Astrocyte (in vitro differentiated cells and primary cell): ENCODE measurements at regions not wholly inside any gene's neighbourhood (a gene's known extent, or its start where the extent isn't known, plus 50 kb on each side); places are given as distances from the start of the nearest gene placed in this dataset.

ENCODE experiments used
- DNase-seq: peaks from one replicate; pipeline ENCODE4 v3.0.0-alpha.2; 2010; ENCODE audit warnings: low read depth
- FAIRE-seq: peaks from 2 replicates; lab custom pipeline; 2011; peaks lifted over from hg19 to GRCh38; lab: Jason Lieb, UNC
- H2AFZ ChIP-seq: 2 replicates; pipeline ENCODE4 v1.6.0; 2012; ENCODE audit warnings: low read depth, low read length, inconsistent platforms
- H3K27ac ChIP-seq: 2 replicates; pipeline ENCODE4 v1.5.1; 2011; ENCODE audit warnings: low read depth, low read length, inconsistent platforms
- H3K27me3 ChIP-seq: 2 replicates; pipeline ENCODE4 v1.6.0; 2011; ENCODE audit warnings: low read length, inconsistent platforms; ENCODE audit not compliant: insufficient read depth
- H3K36me3 ChIP-seq: 2 replicates; pipeline ENCODE4 v1.5.1; 2011; ENCODE audit warnings: low read length, inconsistent platforms; ENCODE audit not compliant: insufficient read depth
- H3K4me1 ChIP-seq: 2 replicates; pipeline ENCODE4 v1.5.1; 2011; ENCODE audit warnings: low read length, inconsistent platforms; ENCODE audit not compliant: insufficient read depth
- H3K4me2 ChIP-seq: 2 replicates; pipeline ENCODE4 v1.6.0; 2012; ENCODE audit warnings: low read length, inconsistent platforms
- H3K4me3 ChIP-seq: 2 replicates; pipeline ENCODE4 v1.5.1; 2011; ENCODE audit warnings: low read depth, mild to moderate bottlenecking, low read length, inconsistent platforms; ENCODE audit not compliant: insufficient read depth
- H3K79me2 ChIP-seq: 2 replicates; pipeline ENCODE4 v1.6.0; 2012; ENCODE audit warnings: mild to moderate bottlenecking, low read length, inconsistent platforms; ENCODE audit not compliant: insufficient read depth
- H3K9ac ChIP-seq: 2 replicates; pipeline ENCODE4 v1.6.0; 2012; ENCODE audit warnings: mild to moderate bottlenecking, low read length, inconsistent platforms
- H3K9me3 ChIP-seq: 2 replicates; pipeline ENCODE4 v1.5.1; 2012; ENCODE audit warnings: low read depth, mild to moderate bottlenecking, low read length, inconsistent platforms; ENCODE audit not compliant: insufficient read depth
- H4K20me1 ChIP-seq: 2 replicates; pipeline ENCODE4 v1.6.0; 2012; ENCODE audit warnings: low read length, inconsistent platforms; ENCODE audit not compliant: insufficient read depth
- H3K27ac Mint-ChIP-seq: one replicate; pipeline ENCODE4 v1.8.0; 2021; ENCODE audit warnings: mild to moderate bottlenecking, mixed read lengths; ENCODE audit not compliant: unreplicated experiment
- H3K27me3 Mint-ChIP-seq: one replicate; pipeline ENCODE4 v1.8.0; 2021; ENCODE audit warnings: low read depth, mixed read lengths; ENCODE audit not compliant: unreplicated experiment
- H3K36me3 Mint-ChIP-seq: one replicate; pipeline ENCODE4 v1.8.0; 2021; ENCODE audit warnings: low read depth, mixed read lengths; ENCODE audit not compliant: unreplicated experiment
- H3K4me1 Mint-ChIP-seq: one replicate; pipeline ENCODE4 v1.8.0; 2021; ENCODE audit warnings: low read depth, mixed read lengths; ENCODE audit not compliant: unreplicated experiment
- H3K4me3 Mint-ChIP-seq: one replicate; pipeline ENCODE4 v1.8.0; 2021; ENCODE audit warnings: mild to moderate bottlenecking, moderate library complexity, mixed read lengths; ENCODE audit not compliant: unreplicated experiment
- H3K9me3 Mint-ChIP-seq: one replicate; pipeline ENCODE4 v1.8.0; 2021; ENCODE audit warnings: mild to moderate bottlenecking, mixed read lengths; ENCODE audit not compliant: unreplicated experiment
- EZH2 ChIP-seq: IDR thresholded peaks from 2 replicates; pipeline ENCODE4 v1.6.1; 2012; ENCODE audit warnings: mild to moderate bottlenecking, low read length, inconsistent platforms; ENCODE audit not compliant: insufficient read depth
- TF ChIP-seq, protein P1 (sequence below): IDR thresholded peaks from 2 replicates; pipeline ENCODE4 v1.5.1; 2011; ENCODE audit warnings: low read depth, mild to moderate bottlenecking, inconsistent platforms, low read length, moderate library complexity; ENCODE audit not compliant: insufficient read depth

GRCh38 chr13:104799152-104799551 is 1732.9 kb upstream of the SLC10A2 start:
- H3K36me3 Mint-ChIP-seq, result no peaks in the 10 kb centered on the region
- Histone ChIP-seq H3K79me2 (no peaks in the 10 kb centered on the region), H3K9me3 (no peaks in the 10 kb centered on the region), H3K27ac (no peak overlapping the region), H3K4me2 (no peak overlapping the region), H3K36me3 (no peaks in the 10 kb centered on the region), H2AFZ (no peak overlapping the region), H3K4me3 (no peak overlapping the region), H4K20me1 (no peaks in the 10 kb centered on the region), H3K4me1 (no peaks in the 10 kb centered on the region), H3K9ac (no peak overlapping the region), H3K27me3 (no peaks in the 10 kb centered on the region)
- peaks cover 5% of the 10 kb centered on the region for H3K4me1 Mint-ChIP-seq
- FAIRE-seq, result no peak
- TF ChIP-seq EZH2, result no peak
- TF ChIP-seq, protein P1, sequence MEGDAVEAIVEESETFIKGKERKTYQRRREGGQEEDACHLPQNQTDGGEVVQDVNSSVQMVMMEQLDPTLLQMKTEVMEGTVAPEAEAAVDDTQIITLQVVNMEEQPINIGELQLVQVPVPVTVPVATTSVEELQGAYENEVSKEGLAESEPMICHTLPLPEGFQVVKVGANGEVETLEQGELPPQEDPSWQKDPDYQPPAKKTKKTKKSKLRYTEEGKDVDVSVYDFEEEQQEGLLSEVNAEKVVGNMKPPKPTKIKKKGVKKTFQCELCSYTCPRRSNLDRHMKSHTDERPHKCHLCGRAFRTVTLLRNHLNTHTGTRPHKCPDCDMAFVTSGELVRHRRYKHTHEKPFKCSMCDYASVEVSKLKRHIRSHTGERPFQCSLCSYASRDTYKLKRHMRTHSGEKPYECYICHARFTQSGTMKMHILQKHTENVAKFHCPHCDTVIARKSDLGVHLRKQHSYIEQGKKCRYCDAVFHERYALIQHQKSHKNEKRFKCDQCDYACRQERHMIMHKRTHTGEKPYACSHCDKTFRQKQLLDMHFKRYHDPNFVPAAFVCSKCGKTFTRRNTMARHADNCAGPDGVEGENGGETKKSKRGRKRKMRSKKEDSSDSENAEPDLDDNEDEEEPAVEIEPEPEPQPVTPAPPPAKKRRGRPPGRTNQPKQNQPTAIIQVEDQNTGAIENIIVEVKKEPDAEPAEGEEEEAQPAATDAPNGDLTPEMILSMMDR, result no peak
- no peak overlapping the region for H3K27ac Mint-ChIP-seq
- H3K27me3 Mint-ChIP-seq, result no peaks in the 10 kb centered on the region
- DNase-seq, result no peak
- no peaks in the 10 kb centered on the region for H3K9me3 Mint-ChIP-seq
- no peak overlapping the region for H3K4me3 Mint-ChIP-seq

DNA sequence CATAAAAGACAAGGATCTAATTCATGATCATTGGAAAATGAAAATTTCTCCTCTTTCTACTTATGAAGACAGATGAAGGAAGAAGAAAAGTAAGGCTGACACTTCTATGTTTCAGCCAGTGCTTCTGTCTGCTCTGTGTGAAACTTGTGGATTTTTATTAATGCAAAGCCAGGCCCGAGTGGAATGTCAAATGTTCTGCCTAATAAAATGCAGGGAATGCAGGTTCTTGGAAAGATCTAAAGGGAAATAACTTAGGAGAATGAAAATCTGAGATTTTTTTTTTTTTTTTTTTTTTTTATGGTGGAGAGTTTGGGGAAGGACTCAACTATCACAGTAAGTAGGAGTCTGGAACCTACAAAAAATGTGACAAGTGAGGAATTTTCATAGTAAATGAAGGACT is 1732.3 kb upstream of the SLC10A2 start:
- H3K79me2 ChIP-seq, result no peaks in the 10 kb centered on the region
- TF ChIP-seq, protein P1, result no peak
- TF ChIP-seq EZH2, result no peak
- no peaks in the 10 kb centered on the region for H3K36me3 ChIP-seq
- no peaks in the 10 kb centered on the region for H3K9me3 ChIP-seq
- H4K20me1 ChIP-seq, result no peaks in the 10 kb centered on the region
- Mint-ChIP-seq H3K27me3 (no peaks in the 10 kb centered on the region), H3K4me3 (no peak overlapping the region), H3K36me3 (no peaks in the 10 kb centered on the region), H3K4me1 (peaks cover 5% of the 10 kb centered on the region), H3K27ac (no peak overlapping the region), H3K9me3 (no peaks in the 10 kb centered on the region)
- no peak overlapping the region for H2AFZ ChIP-seq
- no peak overlapping the region for H3K4me2 ChIP-seq
- no peak for DNase-seq
- FAIRE-seq, result no peak
- no peaks in the 10 kb centered on the region for H3K4me1 ChIP-seq
- no peak overlapping the region for H3K4me3 ChIP-seq
- no peak overlapping the region for H3K9ac ChIP-seq
- no peak overlapping the region for H3K27ac ChIP-seq
- H3K27me3 ChIP-seq, result no peaks in the 10 kb centered on the region

GRCh38 chr13:104796581-104796980 is 1730.4 kb upstream of the SLC10A2 start:
- Histone ChIP-seq H3K79me2 (no peaks in the 10 kb centered on the region), H4K20me1 (no peaks in the 10 kb centered on the region), H3K27ac (no peak overlapping the region), H3K9ac (no peak overlapping the region), H2AFZ (no peak overlapping the region), H3K4me2 (no peak overlapping the region), H3K4me3 (no peak overlapping the region), H3K4me1 (no peaks in the 10 kb centered on the region), H3K9me3 (no peaks in the 10 kb centered on the region), H3K27me3 (no peaks in the 10 kb centered on the region), H3K36me3 (no peaks in the 10 kb centered on the region)
- Mint-ChIP-seq H3K27me3 (no peaks in the 10 kb centered on the region), H3K36me3 (no peaks in the 10 kb centered on the region), H3K27ac (no peak overlapping the region), H3K4me3 (no peak overlapping the region), H3K9me3 (no peaks in the 10 kb centered on the region), H3K4me1 (peaks cover 5% of the 10 kb centered on the region)
- TF ChIP-seq, protein P1, result no peak
- TF ChIP-seq EZH2, result no peak
- no peak for FAIRE-seq
- DNase-seq, result peak; percentile 26
